ENCODE measurements at regions not wholly inside any gene's neighbourhood (a gene's known extent, or its start where the extent isn't known, plus 50 kb on each side); places are given as distances from the start of the nearest gene placed in this dataset.

DNA sequence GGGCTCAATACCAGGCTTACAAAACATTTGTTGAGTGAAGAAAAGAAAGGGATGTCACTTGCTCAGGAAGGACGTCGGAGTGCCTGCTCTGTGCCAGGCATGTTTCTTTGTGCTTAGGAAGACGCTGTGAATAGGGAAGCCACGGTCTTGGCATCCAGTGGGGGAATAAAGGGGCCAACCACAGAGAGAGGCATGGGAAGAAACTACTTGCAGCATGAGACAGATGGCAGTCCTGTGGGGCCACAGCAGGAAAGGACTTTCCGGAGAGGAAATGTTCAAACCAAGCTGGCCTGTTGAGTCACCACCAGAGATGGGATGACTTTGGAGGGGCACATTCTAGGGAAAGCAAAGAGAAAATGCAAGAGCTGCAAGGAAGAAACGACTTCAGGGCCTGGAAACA, 173.2 kb downstream of the CDH26 start:
- Mint-ChIP-seq H3K36me3 (no peaks in the 10 kb centered on the region), H3K4me3 (no peak overlapping the region), H3K9me3 (no peaks in the 10 kb centered on the region), H3K27me3 (ENCODE audit: insufficient read depth, low read depth) (no peaks in the 10 kb centered on the region), H3K27ac (no peak overlapping the region), H3K4me1 (peaks cover 5% of the 10 kb centered on the region)
- peaks cover 7% of the 10 kb centered on the region for H3K27me3 ChIP-seq
- no peak overlapping the region for H2AFZ ChIP-seq (replicated peaks)
- no peak overlapping the region for H3K4me3 ChIP-seq
- no peak overlapping the region for H3K9ac ChIP-seq
- no peak for DNase-seq (ENCODE audit: low spot score)
- H3K27ac ChIP-seq = no peak overlapping the region
- no peak overlapping the region for H3K4me2 ChIP-seq
- H3K79me2 ChIP-seq (ENCODE audit: low read depth) = no peaks in the 10 kb centered on the region
- no peaks in the 10 kb centered on the region for H3K9me3 ChIP-seq (ENCODE audit: low read depth)
- H3K36me3 ChIP-seq = no peaks in the 10 kb centered on the region
- H3K4me1 ChIP-seq = no peaks in the 10 kb centered on the region
- no peaks in the 10 kb centered on the region for H4K20me1 ChIP-seq (ENCODE audit: low read depth)
- H3F3A ChIP-seq (ENCODE audit: low read depth) = no peaks in the 10 kb centered on the region
- TF ChIP-seq EZH2phosphoT487 (IDR thresholded peaks at IDR 0.05) = no peak
- TF ChIP-seq, protein P1, sequence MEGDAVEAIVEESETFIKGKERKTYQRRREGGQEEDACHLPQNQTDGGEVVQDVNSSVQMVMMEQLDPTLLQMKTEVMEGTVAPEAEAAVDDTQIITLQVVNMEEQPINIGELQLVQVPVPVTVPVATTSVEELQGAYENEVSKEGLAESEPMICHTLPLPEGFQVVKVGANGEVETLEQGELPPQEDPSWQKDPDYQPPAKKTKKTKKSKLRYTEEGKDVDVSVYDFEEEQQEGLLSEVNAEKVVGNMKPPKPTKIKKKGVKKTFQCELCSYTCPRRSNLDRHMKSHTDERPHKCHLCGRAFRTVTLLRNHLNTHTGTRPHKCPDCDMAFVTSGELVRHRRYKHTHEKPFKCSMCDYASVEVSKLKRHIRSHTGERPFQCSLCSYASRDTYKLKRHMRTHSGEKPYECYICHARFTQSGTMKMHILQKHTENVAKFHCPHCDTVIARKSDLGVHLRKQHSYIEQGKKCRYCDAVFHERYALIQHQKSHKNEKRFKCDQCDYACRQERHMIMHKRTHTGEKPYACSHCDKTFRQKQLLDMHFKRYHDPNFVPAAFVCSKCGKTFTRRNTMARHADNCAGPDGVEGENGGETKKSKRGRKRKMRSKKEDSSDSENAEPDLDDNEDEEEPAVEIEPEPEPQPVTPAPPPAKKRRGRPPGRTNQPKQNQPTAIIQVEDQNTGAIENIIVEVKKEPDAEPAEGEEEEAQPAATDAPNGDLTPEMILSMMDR (IDR thresholded peaks at IDR 0.05) = no peak

GRCh38 chr20:60132162-60132826, 174.1 kb downstream of the CDH26 start:
- no peaks in the 10 kb centered on the region for H3K79me2 ChIP-seq (ENCODE audit: low read depth)
- no peak overlapping the region for H2AFZ ChIP-seq (replicated peaks)
- no peaks in the 10 kb centered on the region for H3K9me3 ChIP-seq (ENCODE audit: low read depth)
- Mint-ChIP-seq H3K27me3 (ENCODE audit: insufficient read depth, low read depth) (no peaks in the 10 kb centered on the region), H3K4me3 (no peak overlapping the region), H3K36me3 (no peaks in the 10 kb centered on the region), H3K9me3 (no peaks in the 10 kb centered on the region), H3K4me1 (peaks cover 5% of the 10 kb centered on the region), H3K27ac (no peak overlapping the region)
- DNase-seq (ENCODE audit: low spot score) = no peak
- H3K9ac ChIP-seq = no peak overlapping the region
- no peaks in the 10 kb centered on the region for H4K20me1 ChIP-seq (ENCODE audit: low read depth)
- no peaks in the 10 kb centered on the region for H3F3A ChIP-seq (ENCODE audit: low read depth)
- H3K4me2 ChIP-seq = no peak overlapping the region
- TF ChIP-seq, protein P1 (IDR thresholded peaks at IDR 0.05) = no peak
- no peaks in the 10 kb centered on the region for H3K36me3 ChIP-seq
- H3K4me1 ChIP-seq = no peaks in the 10 kb centered on the region
- no peak overlapping the region for H3K4me3 ChIP-seq
- no peak overlapping the region for H3K27ac ChIP-seq
- peaks cover 7% of the 10 kb centered on the region for H3K27me3 ChIP-seq

DNA sequence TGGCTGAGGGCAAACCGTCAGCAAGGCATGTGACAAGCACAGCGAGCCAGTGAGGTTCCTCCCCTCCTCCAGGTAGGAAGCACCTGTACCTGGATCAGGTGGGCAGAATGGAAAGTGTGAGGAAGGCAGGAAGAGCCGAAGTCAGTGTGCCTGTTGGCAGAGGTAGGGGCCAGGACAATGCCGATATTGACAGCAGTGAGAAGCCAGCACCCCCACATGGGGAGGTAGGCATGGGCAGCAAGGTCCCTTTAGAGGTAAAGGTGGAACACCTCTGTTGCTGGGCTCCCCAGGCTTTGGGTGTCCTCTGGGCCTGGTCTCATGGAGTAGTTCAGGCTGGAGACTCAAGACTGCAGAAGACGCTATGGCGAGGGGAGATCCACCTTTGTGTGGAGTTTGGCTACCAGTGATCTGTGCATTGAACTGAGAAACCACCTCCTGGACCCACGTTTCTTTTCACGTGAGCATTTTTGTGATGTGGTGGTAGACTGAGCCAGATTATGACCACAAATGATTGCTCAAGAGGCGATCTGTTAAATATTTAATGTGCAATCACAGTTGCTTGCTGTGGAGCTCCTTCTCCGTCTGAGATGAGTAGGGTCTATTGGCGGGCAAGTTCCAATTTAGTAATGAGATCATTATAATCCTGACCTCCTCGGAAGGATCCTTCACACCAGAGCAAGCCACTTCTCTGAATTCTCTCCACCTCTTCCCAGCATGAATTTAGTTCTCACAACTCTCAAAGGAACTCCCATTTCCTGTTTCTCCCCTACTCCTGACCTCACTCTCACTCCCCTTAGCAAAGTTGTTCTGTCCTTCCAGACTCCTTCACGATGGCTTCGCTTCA, 174.8 kb downstream of the CDH26 start:
- DNase-seq (ENCODE audit: low spot score) = no peak
- Histone ChIP-seq H3K36me3 (no peaks in the 10 kb centered on the region), H3K9me3 (ENCODE audit: low read depth) (no peaks in the 10 kb centered on the region), H3K4me3 (no peak overlapping the region), H3K4me1 (no peaks in the 10 kb centered on the region), H3K79me2 (ENCODE audit: low read depth) (no peaks in the 10 kb centered on the region), H2AFZ (replicated peaks) (no peak overlapping the region), H3K4me2 (no peak overlapping the region), H3K27me3 (peaks cover 7% of the 10 kb centered on the region), H3K27ac (no peak overlapping the region), H3K9ac (no peak overlapping the region), H4K20me1 (ENCODE audit: low read depth) (no peaks in the 10 kb centered on the region), H3F3A (ENCODE audit: low read depth) (no peaks in the 10 kb centered on the region)
- Mint-ChIP-seq H3K9me3 (no peaks in the 10 kb centered on the region), H3K4me3 (no peak overlapping the region), H3K27me3 (ENCODE audit: insufficient read depth, low read depth) (no peaks in the 10 kb centered on the region), H3K27ac (no peak overlapping the region), H3K36me3 (no peaks in the 10 kb centered on the region), H3K4me1 (peaks cover 5% of the 10 kb centered on the region)
- TF ChIP-seq EZH2phosphoT487 (IDR thresholded peaks at IDR 0.05) (no peak), EZH2 (IDR thresholded peaks at IDR 0.05) (no peak)
- TF ChIP-seq, protein P1 (IDR thresholded peaks at IDR 0.05) = no peak
